HG03108 (cell line): ENCODE measurements at regions not wholly inside any gene's neighbourhood (a gene's known extent, or its start where the extent isn't known, plus 50 kb on each side); places are given as distances from the start of the nearest gene placed in this dataset.

ENCODE experiments used
- ATAC-seq: cut with Tn5 transposase; IDR thresholded peaks from one replicate; pipeline ENCODE4 v1.9.1; 2021; ENCODE audit warnings: moderate library complexity; ENCODE audit not compliant: unreplicated experiment

- no peak for ATAC-seq
These were observed 128.0 kb downstream of the KIF20B start for GRCh38 chr10:89829262-89829886.

- ATAC-seq: no peak
These were observed 128.5 kb downstream of the KIF20B start for GRCh38 chr10:89829887-89830269.

GRCh38 chr10:89830624-89831023 lies 129.2 kb downstream of the KIF20B start:
- no peak for ATAC-seq

GRCh38 chr10:89836840-89837164 lies 135.4 kb downstream of the KIF20B start:
- ATAC-seq: no peak

- ATAC-seq: peak; percentile 48
These were observed 136.0 kb downstream of the KIF20B start for GRCh38 chr10:89837165-89838043.

GRCh38 chr10:89838044-89838615 lies 136.7 kb downstream of the KIF20B start:
- peak; percentile 15 for ATAC-seq

GRCh38 chr10:89845541-89846280 lies 144.3 kb downstream of the KIF20B start:
- ATAC-seq: no peak

GRCh38 chr10:89846281-89846630 lies 144.9 kb downstream of the KIF20B start:
- no peak for ATAC-seq

- no peak for ATAC-seq
These were observed 145.4 kb downstream of the KIF20B start for GRCh38 chr10:89846786-89847185.

GRCh38 chr10:89852872-89853271 lies 151.5 kb downstream of the KIF20B start:
- no peak for ATAC-seq

GRCh38 chr10:89853781-89854191 lies 152.4 kb downstream of the KIF20B start:
- ATAC-seq: no peak

- no peak for ATAC-seq
These were observed 156.1 kb downstream of the KIF20B start for GRCh38 chr10:89857431-89858042.

GRCh38 chr10:89861199-89861573 lies 159.8 kb downstream of the KIF20B start:
- no peak for ATAC-seq

GRCh38 chr10:89861584-89862301 lies 160.4 kb downstream of the KIF20B start:
- ATAC-seq: no peak

- no peak for ATAC-seq
These were observed 166.6 kb downstream of the KIF20B start for GRCh38 chr10:89867964-89868363.

- ATAC-seq: no peak
These were observed 167.8 kb downstream of the KIF20B start for GRCh38 chr10:89869180-89869579.

GRCh38 chr10:89869592-89870156 lies 168.3 kb downstream of the KIF20B start:
- no peak for ATAC-seq

GRCh38 chr10:89870936-89871335 lies 169.5 kb downstream of the KIF20B start:
- no peak for ATAC-seq

GRCh38 chr10:89873055-89873454 lies 171.7 kb downstream of the KIF20B start:
- peak; percentile 98 for ATAC-seq

GRCh38 chr10:89875557-89875956 lies 174.2 kb downstream of the KIF20B start:
- no peak for ATAC-seq
